Neural progenitor cell (in vitro differentiated cells): ENCODE measurements at regions not wholly inside any gene's neighbourhood (a gene's known extent, or its start where the extent isn't known, plus 50 kb on each side); places are given as distances from the start of the nearest gene placed in this dataset.

Experiments
- EZH2 ChIP-seq: fragments of 200-600 bp; sonication (generic); IDR thresholded peaks from 2 replicates; pipeline ENCODE4 v1.6.1; 2017; ENCODE audit warnings: antibody characterized with exemption, mild to moderate bottlenecking, moderate library complexity
- EZH2phosphoT487 ChIP-seq: fragments of 200-600 bp; sonication (generic); IDR thresholded peaks from 2 replicates; pipeline ENCODE4 v1.6.1; 2017; ENCODE audit warnings: antibody characterized with exemption
- TF ChIP-seq, protein P1 (sequence below): fragments of 200-600 bp; sonication (generic); IDR thresholded peaks from 2 replicates; pipeline ENCODE4 v1.5.1; 2017; ENCODE audit warnings: antibody characterized with exemption, mild to moderate bottlenecking

GRCh38 chr14:71783786-71784185, 148.4 kb upstream of the RGS6 start:
- TF ChIP-seq, protein P1, sequence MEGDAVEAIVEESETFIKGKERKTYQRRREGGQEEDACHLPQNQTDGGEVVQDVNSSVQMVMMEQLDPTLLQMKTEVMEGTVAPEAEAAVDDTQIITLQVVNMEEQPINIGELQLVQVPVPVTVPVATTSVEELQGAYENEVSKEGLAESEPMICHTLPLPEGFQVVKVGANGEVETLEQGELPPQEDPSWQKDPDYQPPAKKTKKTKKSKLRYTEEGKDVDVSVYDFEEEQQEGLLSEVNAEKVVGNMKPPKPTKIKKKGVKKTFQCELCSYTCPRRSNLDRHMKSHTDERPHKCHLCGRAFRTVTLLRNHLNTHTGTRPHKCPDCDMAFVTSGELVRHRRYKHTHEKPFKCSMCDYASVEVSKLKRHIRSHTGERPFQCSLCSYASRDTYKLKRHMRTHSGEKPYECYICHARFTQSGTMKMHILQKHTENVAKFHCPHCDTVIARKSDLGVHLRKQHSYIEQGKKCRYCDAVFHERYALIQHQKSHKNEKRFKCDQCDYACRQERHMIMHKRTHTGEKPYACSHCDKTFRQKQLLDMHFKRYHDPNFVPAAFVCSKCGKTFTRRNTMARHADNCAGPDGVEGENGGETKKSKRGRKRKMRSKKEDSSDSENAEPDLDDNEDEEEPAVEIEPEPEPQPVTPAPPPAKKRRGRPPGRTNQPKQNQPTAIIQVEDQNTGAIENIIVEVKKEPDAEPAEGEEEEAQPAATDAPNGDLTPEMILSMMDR, result no peak
- TF ChIP-seq EZH2, result no peak
- no peak for TF ChIP-seq EZH2phosphoT487
